SK-N-SH (cell line): ENCODE measurements at regions not wholly inside any gene's neighbourhood (a gene's known extent, or its start where the extent isn't known, plus 50 kb on each side); places are given as distances from the start of the nearest gene placed in this dataset.

Experiments used
- MXI1 ChIP-seq: IDR thresholded peaks from 2 replicates; pipeline ENCODE4 v1.6.1; 2012; ENCODE audit warnings: mild to moderate bottlenecking, low read depth, low read length, improper control_type of control experiment
- NFIC ChIP-seq: IDR thresholded peaks from 2 replicates; pipeline ENCODE4 v1.4.0; 2012; ENCODE audit warnings: borderline replicate concordance
- RCOR1 ChIP-seq: fragments of 150-350 bp; IDR thresholded peaks from 2 replicates; pipeline ENCODE4 v1.6.1; 2017; ENCODE audit warnings: antibody characterized with exemption, low read length
- TAF1 ChIP-seq: IDR thresholded peaks from 2 replicates; pipeline ENCODE4 v1.6.1; 2012; ENCODE audit warnings: low read depth, mild to moderate bottlenecking, low read length, moderate library complexity, borderline replicate concordance
- TF ChIP-seq, protein P1 (sequence below): fragments of 200-600 bp; sonication (generic); IDR thresholded peaks from 2 replicates; pipeline ENCODE4 v1.6.1; 2017; ENCODE audit warnings: antibody characterized with exemption, mild to moderate bottlenecking, moderate library complexity

DNA sequence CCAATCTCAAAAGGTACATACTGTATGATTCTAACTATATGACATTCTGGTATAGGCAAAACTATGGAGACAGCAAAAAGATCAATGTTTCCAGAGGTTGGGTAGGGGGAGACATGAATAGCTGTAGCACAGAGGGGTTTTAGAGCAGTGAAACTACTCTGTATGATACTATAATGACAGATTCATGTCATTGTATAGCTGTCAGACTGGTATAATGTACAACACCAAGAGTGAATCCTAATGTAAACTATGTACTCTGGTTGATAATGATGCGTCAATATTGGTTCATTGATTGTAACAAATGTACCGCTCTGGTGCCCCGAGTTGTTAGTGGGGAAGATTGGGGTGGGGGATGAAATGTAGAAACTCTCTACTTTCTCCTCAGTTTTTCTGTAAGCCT lies 172.4 kb upstream of the SPOPL start:
- TF ChIP-seq MXI1 = no peak
- TF ChIP-seq, protein P1, sequence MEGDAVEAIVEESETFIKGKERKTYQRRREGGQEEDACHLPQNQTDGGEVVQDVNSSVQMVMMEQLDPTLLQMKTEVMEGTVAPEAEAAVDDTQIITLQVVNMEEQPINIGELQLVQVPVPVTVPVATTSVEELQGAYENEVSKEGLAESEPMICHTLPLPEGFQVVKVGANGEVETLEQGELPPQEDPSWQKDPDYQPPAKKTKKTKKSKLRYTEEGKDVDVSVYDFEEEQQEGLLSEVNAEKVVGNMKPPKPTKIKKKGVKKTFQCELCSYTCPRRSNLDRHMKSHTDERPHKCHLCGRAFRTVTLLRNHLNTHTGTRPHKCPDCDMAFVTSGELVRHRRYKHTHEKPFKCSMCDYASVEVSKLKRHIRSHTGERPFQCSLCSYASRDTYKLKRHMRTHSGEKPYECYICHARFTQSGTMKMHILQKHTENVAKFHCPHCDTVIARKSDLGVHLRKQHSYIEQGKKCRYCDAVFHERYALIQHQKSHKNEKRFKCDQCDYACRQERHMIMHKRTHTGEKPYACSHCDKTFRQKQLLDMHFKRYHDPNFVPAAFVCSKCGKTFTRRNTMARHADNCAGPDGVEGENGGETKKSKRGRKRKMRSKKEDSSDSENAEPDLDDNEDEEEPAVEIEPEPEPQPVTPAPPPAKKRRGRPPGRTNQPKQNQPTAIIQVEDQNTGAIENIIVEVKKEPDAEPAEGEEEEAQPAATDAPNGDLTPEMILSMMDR = no peak
- no peak for TF ChIP-seq NFIC
- TF ChIP-seq TAF1 = no peak
- no peak for TF ChIP-seq RCOR1
